DOHH2 (cell line): ENCODE measurements at regions not wholly inside any gene's neighbourhood (a gene's known extent, or its start where the extent isn't known, plus 50 kb on each side); places are given as distances from the start of the nearest gene placed in this dataset.

ENCODE experiments used
- H3F3A ChIP-seq: fragments of 200-600 bp; sonication (generic), shearing (Covaris generic); 2 replicates; pipeline ENCODE4 v1.6.0; 2016; ENCODE audit warnings: antibody characterized with exemption, mild to moderate bottlenecking; ENCODE audit not compliant: control insufficient read depth, insufficient read depth
- H3K27ac ChIP-seq: fragments of 200-600 bp; sonication (generic); 2 replicates; pipeline ENCODE4 v1.5.1; 2014; ENCODE audit warnings: low read depth, mild to moderate bottlenecking, low read length, moderate library complexity
- H3K27me3 ChIP-seq: fragments of 200-600 bp; sonication (generic); 2 replicates; pipeline ENCODE4 v1.6.1; 2014; ENCODE audit warnings: mild to moderate bottlenecking, low read length, mixed read lengths; ENCODE audit not compliant: control insufficient read depth
- H3K36me3 ChIP-seq: fragments of 200-600 bp; sonication (generic); 2 replicates; pipeline ENCODE4 v1.6.1; 2014; ENCODE audit warnings: mild to moderate bottlenecking, low read length, moderate library complexity, mixed read lengths; ENCODE audit not compliant: control insufficient read depth
- H3K4me1 ChIP-seq: fragments of 200-600 bp; sonication (generic); 2 replicates; pipeline ENCODE4 v1.6.1; 2014; ENCODE audit warnings: mild to moderate bottlenecking, low read length, mixed read lengths; ENCODE audit not compliant: control insufficient read depth
- H3K4me2 ChIP-seq: fragments of 200-600 bp; sonication (generic); 2 replicates; pipeline ENCODE4 v1.6.0; 2014; ENCODE audit warnings: mild to moderate bottlenecking, low read length, moderate library complexity
- H3K4me3 ChIP-seq: fragments of 200-600 bp; sonication (generic); 2 replicates; pipeline ENCODE4 v1.5.1; 2014; ENCODE audit warnings: mild to moderate bottlenecking, low read length, mixed read lengths
- H3K79me2 ChIP-seq: fragments of 200-600 bp; sonication (generic); 2 replicates; pipeline ENCODE4 v1.6.1; 2014; ENCODE audit warnings: mild to moderate bottlenecking, low read length, mixed read lengths; ENCODE audit not compliant: control insufficient read depth
- H3K9me2 ChIP-seq: fragments of 200-600 bp; sonication (generic); replicated peaks from 2 replicates; pipeline ENCODE4 v1.6.1; 2014; ENCODE audit warnings: mild to moderate bottlenecking, low read length, mixed read lengths; ENCODE audit not compliant: control insufficient read depth
- H3K9me3 ChIP-seq: fragments of 200-600 bp; sonication (generic); 2 replicates; pipeline ENCODE4 v1.6.1; 2014; ENCODE audit warnings: antibody characterized with exemption, low read length, mixed read lengths; ENCODE audit not compliant: control insufficient read depth, insufficient read depth
- H4K20me1 ChIP-seq: fragments of 200-600 bp; sonication (generic); 2 replicates; pipeline ENCODE4 v1.6.0; 2014; ENCODE audit warnings: low read depth, mild to moderate bottlenecking, antibody characterized with exemption, low read length, moderate library complexity; ENCODE audit not compliant: control insufficient read depth, insufficient read depth
- CTCF ChIP-seq: fragments of 200-600 bp; sonication (generic); IDR thresholded peaks from one replicate; pipeline ENCODE4 v1.5.1; 2014; ENCODE audit warnings: antibody characterized with exemption, mild to moderate bottlenecking, low read depth, low read length; ENCODE audit not compliant: poor library complexity, severe bottlenecking
- EZH2phosphoT487 ChIP-seq: fragments of 200-600 bp; sonication (generic); IDR thresholded peaks from 2 replicates; pipeline ENCODE4 v1.6.1; 2017; ENCODE audit warnings: borderline replicate concordance, mild to moderate bottlenecking, antibody characterized with exemption, low read length, moderate library complexity, mixed read lengths

GRCh38 chr1:55876276-55877060, 661.3 kb upstream of the USP24 start:
- H4K20me1 ChIP-seq = no peaks in the 10 kb centered on the region
- H3F3A ChIP-seq = no peaks in the 10 kb centered on the region
- H3K9me3 ChIP-seq = no peaks in the 10 kb centered on the region
- H3K27ac ChIP-seq = no peak overlapping the region
- H3K9me2 ChIP-seq = no peaks in the 10 kb centered on the region
- no peak overlapping the region for H3K4me2 ChIP-seq
- no peak overlapping the region for H3K4me3 ChIP-seq
- H3K27me3 ChIP-seq = no peaks in the 10 kb centered on the region
- no peaks in the 10 kb centered on the region for H3K36me3 ChIP-seq
- no peaks in the 10 kb centered on the region for H3K79me2 ChIP-seq
- no peaks in the 10 kb centered on the region for H3K4me1 ChIP-seq
- TF ChIP-seq CTCF = no peak
- TF ChIP-seq EZH2phosphoT487 = no peak

DNA sequence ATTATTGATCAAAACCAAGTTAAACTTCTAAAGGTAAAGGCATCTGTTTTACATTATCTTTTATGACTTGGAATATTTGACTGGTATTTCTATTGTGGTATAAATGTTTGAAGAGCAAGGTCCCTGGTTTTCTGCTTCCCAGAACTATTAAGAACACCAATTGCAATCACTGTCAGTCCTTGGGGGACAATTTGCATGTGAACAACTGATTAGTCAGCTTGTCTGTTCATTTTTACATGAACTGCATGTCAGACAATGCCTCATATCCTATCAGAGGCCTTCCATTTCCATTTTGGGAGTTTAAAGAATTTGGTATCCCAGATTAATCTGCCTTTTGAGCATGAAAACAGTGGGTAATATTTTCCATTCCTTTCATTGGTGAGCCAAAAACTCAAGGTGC, 654.9 kb upstream of the USP24 start:
- Histone ChIP-seq H3F3A (no peaks in the 10 kb centered on the region), H3K9me2 (no peaks in the 10 kb centered on the region), H3K36me3 (no peaks in the 10 kb centered on the region), H3K79me2 (no peaks in the 10 kb centered on the region), H3K4me1 (no peaks in the 10 kb centered on the region), H4K20me1 (no peaks in the 10 kb centered on the region), H3K9me3 (no peaks in the 10 kb centered on the region), H3K4me3 (no peak overlapping the region), H3K4me2 (no peak overlapping the region), H3K27ac (no peak overlapping the region), H3K27me3 (no peaks in the 10 kb centered on the region)
- TF ChIP-seq EZH2phosphoT487 (no peak), CTCF (no peak)

GRCh38 chr1:55869065-55869464, 653.9 kb upstream of the USP24 start:
- no peaks in the 10 kb centered on the region for H3K4me1 ChIP-seq
- H3K4me2 ChIP-seq = no peak overlapping the region
- H4K20me1 ChIP-seq = no peaks in the 10 kb centered on the region
- no peak overlapping the region for H3K4me3 ChIP-seq
- H3K9me3 ChIP-seq = no peaks in the 10 kb centered on the region
- no peak overlapping the region for H3K27ac ChIP-seq
- no peaks in the 10 kb centered on the region for H3K9me2 ChIP-seq
- H3F3A ChIP-seq = no peaks in the 10 kb centered on the region
- H3K79me2 ChIP-seq = no peaks in the 10 kb centered on the region
- no peaks in the 10 kb centered on the region for H3K36me3 ChIP-seq
- TF ChIP-seq CTCF (no peak), EZH2phosphoT487 (no peak)
- no peaks in the 10 kb centered on the region for H3K27me3 ChIP-seq
